Neuronal stem cell (in vitro differentiated cells): ENCODE measurements at regions not wholly inside any gene's neighbourhood (a gene's known extent, or its start where the extent isn't known, plus 50 kb on each side); places are given as distances from the start of the nearest gene placed in this dataset.

ENCODE experiments used
- DNase-seq: peaks from one replicate; pipeline ENCODE4 v3.0.0-alpha.2; 2013; ENCODE audit warnings: low spot score
- H2AFZ ChIP-seq: one replicate; pipeline ENCODE4 v1.6.1; 2013; ENCODE audit warnings: mild to moderate bottlenecking, low read length, inconsistent platforms
- H2AK5ac ChIP-seq: 2 replicates; pipeline ENCODE4 v1.6.1; 2013; ENCODE audit warnings: low read depth, mild to moderate bottlenecking, inconsistent platforms, low read length, moderate library complexity, mixed read lengths
- H2BK120ac ChIP-seq: 2 replicates; pipeline ENCODE4 v1.6.1; 2013; ENCODE audit warnings: low read depth, mild to moderate bottlenecking, inconsistent platforms, low read length, moderate library complexity, mixed read lengths
- H2BK12ac ChIP-seq: one replicate; pipeline ENCODE4 v1.6.1; 2013; ENCODE audit warnings: low read length, inconsistent platforms
- H2BK15ac ChIP-seq: 2 replicates; pipeline ENCODE4 v1.6.1; 2013; ENCODE audit warnings: mild to moderate bottlenecking, low read length, inconsistent platforms, mixed read lengths
- H2BK5ac ChIP-seq: one replicate; pipeline ENCODE4 v1.6.1; 2013; ENCODE audit warnings: inconsistent platforms, mild to moderate bottlenecking, low read length, moderate library complexity
- H3K14ac ChIP-seq: one replicate; pipeline ENCODE4 v1.6.1; 2013; ENCODE audit warnings: low read length, inconsistent platforms
- H3K18ac ChIP-seq: 2 replicates; pipeline ENCODE4 v1.6.1; 2013; ENCODE audit warnings: low read length, inconsistent platforms
- H3K23ac ChIP-seq: 2 replicates; pipeline ENCODE4 v1.6.1; 2013; ENCODE audit warnings: low read depth, mild to moderate bottlenecking, mixed read lengths, low read length, inconsistent platforms; ENCODE audit not compliant: poor library complexity
- H3K27ac ChIP-seq: replicated peaks from 3 replicates; pipeline ENCODE4 v1.5.1; 2013; ENCODE audit warnings: low read length, inconsistent platforms
- H3K27me3 ChIP-seq, 3 experiments: 2 replicates each; pipeline ENCODE4 v1.6.1; 2013; ENCODE audit warnings: low read length in 3 of 3, mild to moderate bottlenecking in 2 of 3, inconsistent platforms in 1 of 3, low read depth in 1 of 3, mixed read lengths in 1 of 3, moderate library complexity in 1 of 3; ENCODE audit not compliant: control insufficient read depth in 3 of 3, insufficient read depth in 3 of 3
- H3K36me3 ChIP-seq, 2 donors: replicated peaks in 1 of 2; 2 replicates each; pipeline ENCODE4 v1.6.1; 2013; ENCODE audit warnings: low read length in 2 of 2; ENCODE audit not compliant: control insufficient read depth in 2 of 2, insufficient read depth in 2 of 2
- H3K4ac ChIP-seq: 2 replicates; pipeline ENCODE4 v1.6.1; 2013; ENCODE audit warnings: inconsistent platforms, mild to moderate bottlenecking, low read length, moderate library complexity
- H3K4me1 ChIP-seq, 2 donors: 1 replicate in 1 of 2; 2 replicates in 1 of 2; pipeline ENCODE4 v1.6.1; 2013; ENCODE audit warnings: low read length in 2 of 2, low read depth in 1 of 2; ENCODE audit not compliant: control insufficient read depth in 2 of 2, insufficient read depth in 1 of 2
- H3K4me2 ChIP-seq: one replicate; pipeline ENCODE4 v1.6.1; 2013; ENCODE audit warnings: mild to moderate bottlenecking, low read length, inconsistent platforms; ENCODE audit not compliant: insufficient read depth, poor library complexity, severe bottlenecking
- H3K4me3 ChIP-seq, 2 donors: 2 replicates each; pipeline ENCODE4 v1.5.1; 2013; ENCODE audit warnings: low read length in 2 of 2, mild to moderate bottlenecking in 2 of 2, inconsistent platforms in 1 of 2, moderate library complexity in 1 of 2
- H3K79me1 ChIP-seq: one replicate; pipeline ENCODE4 v1.6.1; 2013; ENCODE audit warnings: low read depth, mild to moderate bottlenecking, inconsistent platforms, low read length, moderate library complexity
- H3K9ac ChIP-seq: one replicate; pipeline ENCODE4 v1.6.1; 2013; ENCODE audit warnings: mild to moderate bottlenecking, low read depth, low read length, inconsistent platforms; ENCODE audit not compliant: poor library complexity
- H3K9me3 ChIP-seq, 2 donors: replicated peaks in 1 of 2; 2 replicates each; pipeline versions ENCODE3 to v1.6.1; 2013; ENCODE audit warnings: low read length in 2 of 2, mild to moderate bottlenecking in 2 of 2, inconsistent platforms in 1 of 2, low read depth in 1 of 2, mixed read lengths in 1 of 2, moderate library complexity in 1 of 2; ENCODE audit not compliant: control insufficient read depth in 2 of 2, insufficient read depth in 1 of 2
- H4K8ac ChIP-seq: one replicate; pipeline ENCODE4 v1.6.1; 2013; ENCODE audit warnings: low read depth, mild to moderate bottlenecking, inconsistent platforms, low read length, moderate library complexity
- H4K91ac ChIP-seq: one replicate; pipeline ENCODE4 v1.6.1; 2013; ENCODE audit warnings: low read length, low read depth, mild to moderate bottlenecking, inconsistent platforms; ENCODE audit not compliant: poor library complexity
- WGBS, 2 donors: extraction: QIAGEN DNeasy Blood & Tissue Kit; methylation state at CpG; one replicate each; pipeline ENCODE4 v1.1.7; 2013; ENCODE audit warnings: missing lambda C conversion rate in 2 of 2, mixed read lengths in 1 of 2; ENCODE audit not compliant: insufficient read length in 2 of 2, insufficient replicate concordance in 1 of 2; ENCODE audit errors: extremely low coverage in 2 of 2; 5-methylcytosine and 5-hydroxymethylcytosine counted together

GRCh38 chr3:86774082-86774691, 216.8 kb downstream of the VGLL3 start:
- Histone ChIP-seq H3K23ac (no peak overlapping the region), H4K91ac (no peak overlapping the region), H3K18ac (no peak overlapping the region), H3K79me1 (no peaks in the 10 kb centered on the region), H2BK15ac (no peak overlapping the region), H3K9me3 (peaks cover 0 to 2% of the 10 kb centered on the region in 2 donors), H3K27me3 (no peaks in the 10 kb centered on the region), H3K27ac (no peak overlapping the region), H2AK5ac (no peak overlapping the region), H3K14ac (no peak overlapping the region), H3K4me1 (no peaks in the 10 kb centered on the region), H2BK5ac (no peak overlapping the region), H3K4ac (no peak overlapping the region), H2AFZ (no peak overlapping the region), H4K8ac (no peak overlapping the region), H3K9ac (no peak overlapping the region), H3K4me2 (no peak overlapping the region), H3K4me3 (no peak overlapping the region), H2BK12ac (no peak overlapping the region), H3K36me3 (no peaks in the 10 kb centered on the region), H2BK120ac (no peak overlapping the region)
- no peak for DNase-seq
- no CpG with 5 or more reads among the region's 3 CpGs for WGBS, 2 donors

- no peak overlapping the region for H2BK15ac ChIP-seq
- H3K36me3 ChIP-seq = no peaks in the 10 kb centered on the region
- no peaks in the 10 kb centered on the region for H3K9me3 ChIP-seq
- H3K14ac ChIP-seq = no peak overlapping the region
- no peak overlapping the region for H2BK120ac ChIP-seq
- WGBS, 2 donors = no CpG with 5 or more reads among the region's 5 CpGs
- H2BK12ac ChIP-seq = no peak overlapping the region
- no peak overlapping the region for H3K23ac ChIP-seq
- H3K27ac ChIP-seq = no peak overlapping the region
- H2AK5ac ChIP-seq = no peak overlapping the region
- no peak overlapping the region for H3K18ac ChIP-seq
- no peak for DNase-seq
- no peak overlapping the region for H3K4ac ChIP-seq
- no peak overlapping the region for H4K8ac ChIP-seq
- no peak overlapping the region for H2BK5ac ChIP-seq
- peak overlapping the region; percentile 65 for H2AFZ ChIP-seq
- H3K4me3 ChIP-seq = no peak overlapping the region
- H3K4me1 ChIP-seq = no peaks in the 10 kb centered on the region
- no peaks in the 10 kb centered on the region for H3K27me3 ChIP-seq
- no peak overlapping the region for H4K91ac ChIP-seq
- H3K79me1 ChIP-seq = no peaks in the 10 kb centered on the region
- no peak overlapping the region for H3K9ac ChIP-seq
- no peak overlapping the region for H3K4me2 ChIP-seq
Measured at GRCh38 chr3:86772699-86773098, 218.2 kb downstream of the VGLL3 start.

GRCh38 chr3:86771741-86772512, 219.0 kb downstream of the VGLL3 start:
- peak overlapping the region; percentile 40 for H3K23ac ChIP-seq
- H3K18ac ChIP-seq = peak overlapping the region; percentile 65
- no peaks in the 10 kb centered on the region for H3K9me3 ChIP-seq
- H3K9ac ChIP-seq = no peak overlapping the region
- H2AFZ ChIP-seq = peak overlapping the region; percentile 65
- H3K27ac ChIP-seq = no peak overlapping the region
- H2BK12ac ChIP-seq = peak overlapping the region; percentile 73
- no peak overlapping the region for H3K4me3 ChIP-seq
- DNase-seq = no peak
- no peaks in the 10 kb centered on the region for H3K27me3 ChIP-seq
- H2BK15ac ChIP-seq = peak overlapping the region; percentile 49
- H2AK5ac ChIP-seq = no peak overlapping the region
- no CpG with 5 or more reads among the region's 4 CpGs for WGBS, 2 donors
- H3K14ac ChIP-seq = peak overlapping the region; percentile 98
- H2BK120ac ChIP-seq = no peak overlapping the region
- no peaks in the 10 kb centered on the region for H3K36me3 ChIP-seq
- no peaks in the 10 kb centered on the region for H3K4me1 ChIP-seq
- no peak overlapping the region for H3K4me2 ChIP-seq
- H4K8ac ChIP-seq = peak overlapping the region; percentile 65
- no peak overlapping the region for H4K91ac ChIP-seq
- H3K4ac ChIP-seq = no peak overlapping the region
- H3K79me1 ChIP-seq = no peaks in the 10 kb centered on the region
- no peak overlapping the region for H2BK5ac ChIP-seq

GRCh38 chr3:86766331-86766730, 224.6 kb downstream of the VGLL3 start:
- Histone ChIP-seq H2BK5ac (no peak overlapping the region), H2BK15ac (no peak overlapping the region), H3K9ac (no peak overlapping the region), H4K8ac (no peak overlapping the region), H3K14ac (no peak overlapping the region), H3K36me3 (no peaks in the 10 kb centered on the region), H3K27me3 (no peaks in the 10 kb centered on the region), H2BK120ac (no peak overlapping the region), H3K4ac (no peak overlapping the region), H2AFZ (no peak overlapping the region), H3K79me1 (no peaks in the 10 kb centered on the region), H3K18ac (no peak overlapping the region), H3K23ac (no peak overlapping the region), H4K91ac (no peak overlapping the region), H2AK5ac (no peak overlapping the region), H3K4me3 (no peak overlapping the region), H3K4me1 (no peaks in the 10 kb centered on the region), H3K9me3 (no peaks in the 10 kb centered on the region), H3K27ac (no peak overlapping the region), H2BK12ac (no peak overlapping the region), H3K4me2 (no peak overlapping the region)
- WGBS, 2 donors = no CpG with 5 or more reads among the region's 2 CpGs
- DNase-seq = no peak
